Right lung (tissue), 2 donors: ENCODE measurements at regions not wholly inside any gene's neighbourhood (a gene's known extent, or its start where the extent isn't known, plus 50 kb on each side); places are given as distances from the start of the nearest gene placed in this dataset.

ENCODE experiments used
- DNase-seq, 2 donors: peaks; one replicate each; pipeline ENCODE4 v3.0.0-alpha.2; 2013

- DNase-seq: no peak
These were observed 266.7 kb downstream of the GBA3 start for GRCh38 chr4:22959483-22959882.

- DNase-seq: no peak
These were observed 265.1 kb downstream of the GBA3 start for GRCh38 chr4:22957774-22958309.

GRCh38 chr4:22949161-22949855 is 256.6 kb downstream of the GBA3 start:
- no peak for DNase-seq

- no peak for DNase-seq
These were observed 255.1 kb downstream of the GBA3 start for GRCh38 chr4:22947851-22948250.

- DNase-seq: no peak
These were observed 250.3 kb downstream of the GBA3 start for GRCh38 chr4:22942920-22943559.

- peak; percentile 11 to 24 for DNase-seq
These were observed 249.1 kb downstream of the GBA3 start for GRCh38 chr4:22941688-22942375.

- peak in 1 of 2 donors; percentile 3 for DNase-seq
These were observed 239.6 kb downstream of the GBA3 start for GRCh38 chr4:22932326-22932725.

- no peak for DNase-seq
These were observed 229.7 kb downstream of the GBA3 start for GRCh38 chr4:22922426-22922825.

GRCh38 chr4:22921936-22922335 is 229.2 kb downstream of the GBA3 start:
- no peak for DNase-seq

- DNase-seq: no peak
These were observed 218.5 kb downstream of the GBA3 start for GRCh38 chr4:22911285-22911684.

GRCh38 chr4:22910200-22910599 is 217.5 kb downstream of the GBA3 start:
- no peak for DNase-seq

GRCh38 chr4:22906045-22906444 is 213.3 kb downstream of the GBA3 start:
- DNase-seq: no peak

GRCh38 chr4:22903913-22904312 is 211.2 kb downstream of the GBA3 start:
- no peak for DNase-seq

GRCh38 chr4:22901631-22902030 is 208.9 kb downstream of the GBA3 start:
- DNase-seq: no peak

GRCh38 chr4:22900876-22901275 is 208.1 kb downstream of the GBA3 start:
- no peak for DNase-seq

GRCh38 chr4:22897520-22898108 is 204.9 kb downstream of the GBA3 start:
- peak in 1 of 2 donors; percentile 6 for DNase-seq

GRCh38 chr4:22895482-22895881 is 202.7 kb downstream of the GBA3 start:
- DNase-seq: no peak

- DNase-seq: no peak
These were observed 191.4 kb downstream of the GBA3 start for GRCh38 chr4:22884157-22884556.

GRCh38 chr4:22881411-22881810 is 188.7 kb downstream of the GBA3 start:
- DNase-seq: no peak

GRCh38 chr4:22877486-22878052 is 184.8 kb downstream of the GBA3 start:
- DNase-seq: no peak

- no peak for DNase-seq
These were observed 183.5 kb downstream of the GBA3 start for GRCh38 chr4:22876270-22876669.
